Activated CD8-positive, alpha-beta memory T cell treated with anti-CD3 and anti-CD28 coated beads, Interleukin-2, amount 10 ng/mL, durations not matched to agents 7 days and 5 days (primary cell): ENCODE measurements at regions not wholly inside any gene's neighbourhood (a gene's known extent, or its start where the extent isn't known, plus 50 kb on each side); places are given as distances from the start of the nearest gene placed in this dataset.
"Not testable (repeated sequence)": the region's sequence is repeated elsewhere in the genome, so short reads cannot be mapped to it uniquely, and the experiment has no call there.

ENCODE experiments used
- ATAC-seq: fragments of 150-1000 bp; cut with Tn5 transposase; one replicate; pipeline ENCODE4 v1.10.0; 2021; ENCODE audit warnings: moderate library complexity
- CTCF ChIA-PET: fragments of 350-600 bp; sonication (Branson Sonifier 250); formaldehyde crosslinking; loops from one replicate; lab custom pipeline; 2021; ENCODE audit warnings: antibody characterized with exemption; lab: Charles Lee
- DNase-seq: peaks from one replicate; pipeline ENCODE4 v3.0.0-alpha.2; 2020
- H3K27ac Mint-ChIP-seq: one replicate; pipeline ENCODE4 v1.8.0; 2021; ENCODE audit warnings: mild to moderate bottlenecking, mixed read lengths
- H3K27me3 Mint-ChIP-seq: one replicate; pipeline ENCODE4 v1.8.0; 2021; ENCODE audit warnings: mixed read lengths
- H3K36me3 Mint-ChIP-seq: one replicate; pipeline ENCODE4 v1.8.0; 2021; ENCODE audit warnings: mild to moderate bottlenecking, mixed read lengths
- H3K4me1 Mint-ChIP-seq: one replicate; pipeline ENCODE4 v1.8.0; 2021; ENCODE audit warnings: mixed read lengths
- H3K4me3 Mint-ChIP-seq: one replicate; pipeline ENCODE4 v1.8.0; 2021; ENCODE audit warnings: mild to moderate bottlenecking, moderate library complexity, mixed read lengths
- H3K9me3 Mint-ChIP-seq: one replicate; pipeline ENCODE4 v1.8.0; 2022; ENCODE audit warnings: low read depth, mixed read lengths

DNA sequence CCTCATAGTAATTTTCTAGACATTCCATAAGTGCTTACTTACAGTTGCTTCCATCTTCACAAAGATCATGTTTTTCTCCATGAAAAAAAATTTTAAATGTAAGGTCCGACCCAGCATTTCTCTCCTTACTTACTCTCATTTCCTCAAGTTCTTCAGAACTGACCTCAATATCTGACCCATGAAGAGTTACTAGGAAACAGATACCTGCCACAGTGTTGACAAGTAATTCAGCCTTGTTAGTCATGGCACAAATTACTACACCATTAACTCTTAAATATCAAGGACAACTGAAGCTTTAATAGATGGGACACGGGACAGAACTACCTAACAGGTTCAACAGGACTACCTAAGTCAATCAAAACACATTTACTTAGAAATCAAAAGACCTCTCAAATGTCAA, 316.2 kb downstream of the POM121L12 start:
- CTCF ChIA-PET: no interaction called here
- Mint-ChIP-seq H3K9me3 (peaks cover 5% of the 10 kb centered on the region), H3K27ac (no peak overlapping the region)

DNA sequence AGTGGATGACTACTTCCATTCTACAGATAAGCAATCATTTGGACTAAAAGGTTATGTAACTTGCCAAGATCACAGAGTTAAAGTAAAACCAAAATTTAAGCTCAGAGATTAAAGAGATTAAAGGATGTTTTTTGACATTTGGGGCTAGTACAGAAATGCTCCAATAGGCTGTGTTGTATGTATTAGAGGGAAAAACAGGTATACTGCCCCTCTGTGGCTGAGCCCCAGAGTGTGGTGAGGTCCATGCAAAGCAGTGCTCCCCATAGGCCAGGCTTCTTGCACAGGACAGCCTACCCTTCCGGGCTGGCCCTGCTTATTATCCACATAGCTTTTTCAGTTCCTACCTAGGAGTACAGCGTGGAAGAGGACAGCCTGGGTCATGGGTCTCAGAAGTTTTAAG, 322.8 kb downstream of the POM121L12 start:
- CTCF ChIA-PET: no interaction called here
- Mint-ChIP-seq H3K4me1 (no peaks in the 10 kb centered on the region), H3K9me3 (peaks cover 17% of the 10 kb centered on the region), H3K27me3 (no peaks in the 10 kb centered on the region), H3K4me3 (no peak overlapping the region), H3K36me3 (peaks cover 1% of the 10 kb centered on the region), H3K27ac (no peak overlapping the region)
- no peak for DNase-seq
- ATAC-seq: no peak

More for the DNA sequence above, 316.2 kb downstream of the POM121L12 start:
- no peaks in the 10 kb centered on the region for H3K36me3 Mint-ChIP-seq
- H3K4me3 Mint-ChIP-seq: no peak overlapping the region
- ATAC-seq (no peak), DNase-seq (no peak)
- no peaks in the 10 kb centered on the region for H3K4me1 Mint-ChIP-seq
- H3K27me3 Mint-ChIP-seq: no peaks in the 10 kb centered on the region

DNA sequence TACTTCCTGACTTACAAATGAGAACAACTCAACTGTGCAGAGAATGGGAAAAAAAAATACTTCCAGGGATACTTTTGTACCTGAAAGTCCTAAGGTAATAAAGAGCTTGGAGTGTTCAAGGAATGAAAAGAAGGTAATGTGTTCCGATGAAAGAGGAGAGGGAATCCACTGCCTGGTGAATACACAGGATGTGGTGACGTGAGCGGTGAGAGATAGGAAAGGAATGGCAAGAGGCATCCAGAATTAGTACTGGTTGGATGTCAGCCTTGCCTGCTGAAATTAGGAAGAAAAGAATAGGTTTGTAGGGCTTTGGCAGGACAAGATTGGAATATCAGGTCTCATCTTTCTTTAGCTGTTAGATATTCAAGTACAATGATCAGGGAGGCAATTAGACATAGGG, 347.7 kb downstream of the POM121L12 start:
- DNase-seq (no peak), ATAC-seq (no peak)
- CTCF ChIA-PET: no interaction called here
- Mint-ChIP-seq H3K4me3 (no peak overlapping the region), H3K9me3 (peaks cover 17% of the 10 kb centered on the region), H3K4me1 (no peaks in the 10 kb centered on the region), H3K27me3 (no peaks in the 10 kb centered on the region), H3K27ac (no peak overlapping the region), H3K36me3 (no peaks in the 10 kb centered on the region)

DNA sequence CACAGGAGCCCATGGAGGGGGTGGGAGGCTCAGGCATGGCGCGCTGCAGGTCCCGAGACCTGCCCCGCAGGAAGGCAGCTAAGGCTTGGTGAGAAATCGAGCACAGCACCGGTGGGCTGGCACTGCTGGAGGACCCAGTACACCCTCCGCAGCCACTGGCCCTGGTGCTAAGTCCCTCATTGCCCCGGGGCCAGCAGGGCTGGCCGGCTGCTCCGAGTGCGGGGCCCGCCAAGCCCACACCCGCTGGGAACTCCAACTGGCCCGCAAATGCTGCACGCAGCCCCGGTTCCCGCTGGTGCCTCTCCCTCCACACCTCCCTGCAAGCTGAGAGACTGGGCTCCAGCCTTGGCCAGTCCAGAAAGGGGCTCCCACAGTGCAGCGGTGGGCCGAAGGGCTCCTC, 349.8 kb downstream of the POM121L12 start:
- H3K4me3 Mint-ChIP-seq, H3K27me3 Mint-ChIP-seq, ATAC-seq, DNase-seq, H3K27ac Mint-ChIP-seq, H3K4me1 Mint-ChIP-seq, CTCF ChIA-PET, H3K36me3 Mint-ChIP-seq: not testable (repeated sequence)
- H3K9me3 Mint-ChIP-seq: peaks cover 16% of the 10 kb centered on the region

DNA sequence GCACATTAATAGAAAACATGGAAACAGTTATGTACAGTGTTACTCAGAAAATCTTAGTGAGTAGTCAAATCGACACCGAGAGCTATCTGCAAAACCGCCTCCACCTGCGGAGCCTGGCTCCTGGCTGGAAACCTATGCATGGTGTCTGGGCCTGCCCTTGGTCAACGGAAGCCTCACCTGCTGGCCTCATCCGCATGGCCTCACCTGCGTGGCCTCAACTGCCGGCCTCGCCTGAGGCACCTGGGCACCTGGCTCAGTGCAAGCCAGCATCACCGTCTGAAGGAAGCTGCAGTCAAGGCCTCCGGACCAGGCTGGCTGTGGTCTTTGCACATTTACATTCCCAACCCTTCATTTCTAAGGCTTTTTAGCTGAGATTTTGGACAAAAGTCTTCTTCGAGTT, 352.1 kb downstream of the POM121L12 start:
- ATAC-seq (no peak), DNase-seq (no peak)
- Mint-ChIP-seq H3K27me3 (no peaks in the 10 kb centered on the region), H3K36me3 (no peaks in the 10 kb centered on the region), H3K4me3 (no peak overlapping the region), H3K4me1 (no peaks in the 10 kb centered on the region), H3K9me3 (peaks cover 16% of the 10 kb centered on the region), H3K27ac (no peak overlapping the region)
- CTCF ChIA-PET: no interaction called here

DNA sequence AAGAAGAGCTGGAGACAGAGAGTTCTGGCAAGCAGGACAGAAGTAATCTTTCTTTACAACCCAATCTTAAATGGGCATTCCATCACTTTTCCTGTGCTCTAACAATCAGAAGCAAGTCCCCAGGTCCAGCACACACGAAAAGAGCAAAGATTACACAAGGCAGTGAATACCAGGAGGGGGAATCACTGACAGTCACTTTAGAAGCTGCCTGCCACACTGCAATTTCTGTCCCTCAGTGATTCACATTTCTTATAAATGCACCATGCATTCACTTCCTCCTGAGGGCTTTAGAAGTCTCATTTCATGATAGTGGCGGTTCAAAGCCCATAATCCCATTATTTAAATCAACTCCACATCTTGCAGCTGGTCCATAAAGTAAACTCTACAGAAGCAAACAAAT, 362.5 kb downstream of the POM121L12 start:
- ATAC-seq: no peak
- Mint-ChIP-seq H3K36me3 (no peaks in the 10 kb centered on the region), H3K9me3 (peaks cover 11% of the 10 kb centered on the region), H3K27me3 (no peaks in the 10 kb centered on the region), H3K4me1 (no peaks in the 10 kb centered on the region), H3K27ac (no peak overlapping the region), H3K4me3 (no peak overlapping the region)
- CTCF ChIA-PET: no interaction called here
- no peak for DNase-seq

DNA sequence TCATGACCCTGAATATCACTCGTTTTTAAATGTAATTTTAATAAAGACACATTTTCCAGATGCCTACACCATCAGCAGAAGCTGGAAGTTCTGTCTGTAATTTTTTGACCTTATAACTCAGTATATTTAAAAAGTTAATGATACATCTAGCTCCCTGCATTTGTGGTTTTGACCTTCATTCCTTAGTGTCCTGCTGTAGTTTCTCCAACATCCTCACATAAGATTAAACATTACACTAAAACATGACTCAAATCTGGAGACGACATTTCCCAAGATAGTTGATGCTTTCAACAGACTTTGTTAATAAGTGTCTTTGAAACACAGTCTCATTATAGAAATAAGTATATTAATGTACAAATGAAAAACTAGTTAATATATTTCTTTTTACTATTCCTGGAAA, 363.1 kb downstream of the POM121L12 start:
- H3K4me1 Mint-ChIP-seq: no peaks in the 10 kb centered on the region
- no peak overlapping the region for H3K27ac Mint-ChIP-seq
- no peaks in the 10 kb centered on the region for H3K27me3 Mint-ChIP-seq
- H3K9me3 Mint-ChIP-seq: peaks cover 11% of the 10 kb centered on the region
- H3K4me3 Mint-ChIP-seq: no peak overlapping the region
- DNase-seq (no peak), ATAC-seq (no peak)
- no peaks in the 10 kb centered on the region for H3K36me3 Mint-ChIP-seq
- CTCF ChIA-PET: no interaction called here

DNA sequence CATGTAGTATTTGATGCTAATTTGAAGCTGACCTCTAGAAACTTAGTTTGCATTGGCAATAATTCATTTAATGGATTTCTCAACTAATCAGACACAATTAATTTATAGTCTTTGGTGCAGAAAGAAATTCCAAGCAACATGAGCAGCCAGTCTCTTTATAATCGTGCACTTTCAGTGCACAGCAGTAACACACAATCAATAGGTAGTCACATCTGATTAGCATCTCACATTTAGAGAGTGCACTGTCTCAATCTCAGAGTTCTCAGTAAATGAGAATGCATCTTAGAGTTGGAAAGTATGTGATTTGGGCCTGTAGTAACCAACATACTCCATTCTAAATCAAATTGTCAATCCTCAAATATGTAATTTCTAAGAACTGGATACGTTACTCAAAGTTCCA, 377.6 kb downstream of the POM121L12 start:
- CTCF ChIA-PET: no interaction called here
- Mint-ChIP-seq H3K4me1 (no peaks in the 10 kb centered on the region), H3K4me3 (no peak overlapping the region), H3K27ac (no peak overlapping the region), H3K9me3 (peaks cover 23% of the 10 kb centered on the region), H3K27me3 (no peaks in the 10 kb centered on the region), H3K36me3 (no peaks in the 10 kb centered on the region)
- ATAC-seq (no peak), DNase-seq (no peak)

DNA sequence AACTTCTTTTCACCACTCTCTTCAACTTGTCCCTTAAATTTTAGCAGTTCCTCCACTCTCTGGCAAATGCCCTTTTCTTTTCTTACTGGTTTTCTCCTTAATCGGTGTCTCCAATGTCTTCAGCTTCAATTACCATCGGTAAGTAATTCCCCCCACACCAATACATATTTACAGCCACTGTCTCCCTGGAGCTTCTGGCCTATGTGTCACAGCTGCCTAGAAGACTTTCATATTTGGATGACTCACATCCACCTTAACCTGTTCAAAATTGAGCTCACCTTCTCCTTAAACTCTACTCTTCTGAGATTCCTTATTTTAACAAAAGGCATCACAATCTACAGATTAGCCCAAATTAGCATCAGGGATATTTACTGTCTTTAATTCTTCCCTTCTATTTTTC, 380.4 kb downstream of the POM121L12 start:
- Mint-ChIP-seq H3K36me3 (no peaks in the 10 kb centered on the region), H3K4me3 (no peak overlapping the region), H3K9me3 (peaks cover 20% of the 10 kb centered on the region), H3K27me3 (no peaks in the 10 kb centered on the region), H3K27ac (no peak overlapping the region), H3K4me1 (no peaks in the 10 kb centered on the region)
- no peak for ATAC-seq
- CTCF ChIA-PET: no interaction called here
- no peak for DNase-seq

- no peak overlapping the region for H3K4me3 Mint-ChIP-seq
- no peaks in the 10 kb centered on the region for H3K27me3 Mint-ChIP-seq
- H3K36me3 Mint-ChIP-seq: no peaks in the 10 kb centered on the region
Observed at GRCh38 chr7:53418834-53419482, 383.5 kb downstream of the POM121L12 start.

DNA sequence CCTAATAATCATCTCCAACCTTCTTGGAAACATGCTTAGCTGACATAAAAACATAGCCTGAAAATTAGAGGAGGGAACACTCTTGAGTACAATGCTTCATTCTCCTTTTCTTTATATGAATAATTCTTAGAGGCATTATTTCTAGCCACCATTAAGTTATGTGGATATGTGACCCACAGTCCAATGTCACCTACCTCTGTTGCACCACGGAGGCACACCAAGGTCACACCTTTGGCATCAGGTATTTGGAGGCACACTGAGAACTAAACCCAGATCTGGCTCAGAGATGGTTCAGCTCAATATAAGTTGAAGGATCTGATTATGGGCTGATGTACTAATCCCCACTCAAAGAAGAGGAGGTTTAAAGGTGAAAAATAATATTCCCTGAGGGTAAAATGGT, 385.1 kb downstream of the POM121L12 start:
- Mint-ChIP-seq H3K9me3 (peaks cover 21% of the 10 kb centered on the region), H3K27me3 (no peaks in the 10 kb centered on the region), H3K27ac (no peak overlapping the region), H3K4me1 (no peaks in the 10 kb centered on the region), H3K4me3 (no peak overlapping the region), H3K36me3 (no peaks in the 10 kb centered on the region)
- ATAC-seq (no peak), DNase-seq (no peak)
- CTCF ChIA-PET: no interaction called here

More at GRCh38 chr7:53418834-53419482, 383.5 kb downstream of the POM121L12 start:
- ATAC-seq (no peak), DNase-seq (no peak)
- Mint-ChIP-seq H3K4me1 (no peaks in the 10 kb centered on the region), H3K9me3 (peaks cover 21% of the 10 kb centered on the region), H3K27ac (no peak overlapping the region)
- CTCF ChIA-PET: no interaction called here

- CTCF ChIA-PET: no interaction called here
- H3K27me3 Mint-ChIP-seq: no peaks in the 10 kb centered on the region
- ATAC-seq (no peak), DNase-seq (no peak)
- no peak overlapping the region for H3K4me3 Mint-ChIP-seq
- peaks cover 13% of the 10 kb centered on the region for H3K9me3 Mint-ChIP-seq
- H3K4me1 Mint-ChIP-seq: no peaks in the 10 kb centered on the region
- no peaks in the 10 kb centered on the region for H3K36me3 Mint-ChIP-seq
- no peak overlapping the region for H3K27ac Mint-ChIP-seq
Observed at GRCh38 chr7:53422291-53422690, 386.9 kb downstream of the POM121L12 start.

GRCh38 chr7:53426145-53426750, 390.8 kb downstream of the POM121L12 start:
- Mint-ChIP-seq H3K9me3 (peaks cover 13% of the 10 kb centered on the region), H3K4me1 (no peaks in the 10 kb centered on the region), H3K27me3 (no peaks in the 10 kb centered on the region), H3K27ac (no peak overlapping the region), H3K4me3 (no peak overlapping the region), H3K36me3 (no peaks in the 10 kb centered on the region)
- CTCF ChIA-PET: no interaction called here
- no peak for DNase-seq
- no peak for ATAC-seq

DNA sequence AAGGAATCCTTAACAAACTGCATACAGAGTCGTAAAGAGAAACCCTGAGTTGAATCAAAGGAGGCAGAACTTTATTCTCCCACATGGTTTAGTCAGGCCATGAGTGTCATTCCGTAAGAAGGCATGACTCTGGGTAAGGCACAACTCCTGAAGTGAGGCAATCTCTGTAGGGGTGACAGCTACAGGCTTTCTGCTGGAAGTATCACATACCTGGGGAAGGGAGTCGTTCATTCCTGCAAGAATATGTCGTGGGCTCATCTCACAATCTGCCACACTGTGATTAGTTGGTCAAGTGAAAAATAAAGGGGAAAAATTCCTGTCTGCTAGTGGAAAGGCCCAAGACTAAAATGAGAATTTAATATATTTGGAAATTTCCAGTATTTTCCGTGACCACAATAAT, 392.6 kb downstream of the POM121L12 start:
- H3K27me3 Mint-ChIP-seq: no peaks in the 10 kb centered on the region
- H3K36me3 Mint-ChIP-seq: no peaks in the 10 kb centered on the region
- H3K4me1 Mint-ChIP-seq: no peaks in the 10 kb centered on the region

More for the DNA sequence above, 392.6 kb downstream of the POM121L12 start:
- Mint-ChIP-seq H3K4me3 (no peak overlapping the region), H3K27ac (no peak overlapping the region), H3K9me3 (peaks cover 10% of the 10 kb centered on the region)
- CTCF ChIA-PET: no interaction called here
- DNase-seq (no peak), ATAC-seq (no peak)
